WTC11 (cell line): ENCODE measurements at regions not wholly inside any gene's neighbourhood (a gene's known extent, or its start where the extent isn't known, plus 50 kb on each side); places are given as distances from the start of the nearest gene placed in this dataset.

Experiments
- ATAC-seq: fragments of 200-7000 bp; cut with Tn5 transposase; 2 replicates; pipeline ENCODE4 v1.10.0; 2021; ENCODE audit warnings: mild to moderate bottlenecking, moderate library complexity
- CTCF ChIA-PET: fragments of 300-600 bp; sonication (Branson Sonifier 250); formaldehyde crosslinking; loops from one replicate; lab custom pipeline; 2021; ENCODE audit warnings: antibody characterized with exemption; lab: Charles Lee
- POLR2A ChIA-PET: fragments of 350-600 bp; sonication (Branson Sonifier 250); formaldehyde crosslinking; loops from one replicate; lab custom pipeline; 2021; ENCODE audit warnings: antibody characterized with exemption; lab: Charles Lee
- DNase-seq: peaks from one replicate; pipeline ENCODE4 v3.0.0; 2021; ENCODE audit warnings: low spot score
- H3K27ac Mint-ChIP-seq: 2 replicates; pipeline ENCODE4 v1.8.0; 2021; ENCODE audit warnings: mixed read lengths
- H3K27me3 Mint-ChIP-seq: 2 replicates; pipeline ENCODE4 v1.8.0; 2021; ENCODE audit warnings: low read depth, mild to moderate bottlenecking, moderate library complexity, mixed read lengths
- H3K36me3 Mint-ChIP-seq: 2 replicates; pipeline ENCODE4 v1.8.0; 2021; ENCODE audit warnings: mixed read lengths
- H3K4me1 Mint-ChIP-seq: 2 replicates; pipeline ENCODE4 v1.8.0; 2022; ENCODE audit warnings: mixed read lengths
- H3K4me3 Mint-ChIP-seq: 2 replicates; pipeline ENCODE4 v1.8.0; 2021; ENCODE audit warnings: mild to moderate bottlenecking, moderate library complexity, mixed read lengths
- H3K9me3 Mint-ChIP-seq: 2 replicates; pipeline ENCODE4 v1.8.0; 2021; ENCODE audit warnings: mixed read lengths
- AFF4 ChIP-seq: sonication (generic); formaldehyde crosslinking; IDR thresholded peaks from 2 replicates; pipeline ENCODE4 v1.8.1; 2023; ENCODE audit warnings: mild to moderate bottlenecking, missing genetic modification reagents, borderline replicate concordance
- ATF1 ChIP-seq: sonication (generic); formaldehyde crosslinking; IDR thresholded peaks from 2 replicates; pipeline ENCODE4 v1.8.1; 2023; ENCODE audit warnings: mild to moderate bottlenecking, moderate library complexity, missing genetic modification reagents
- ATF2 ChIP-seq: sonication (generic); formaldehyde crosslinking; IDR thresholded peaks from 2 replicates; pipeline ENCODE4 v1.8.1; 2022; ENCODE audit warnings: low read depth, missing genetic modification reagents, borderline replicate concordance
- ATF3 ChIP-seq: sonication (generic); formaldehyde crosslinking; conservative IDR thresholded peaks from 2 replicates; pipeline ENCODE4 v1.8.1; 2022; ENCODE audit warnings: mild to moderate bottlenecking, missing genetic modification reagents
- CBFB ChIP-seq: sonication (generic); formaldehyde crosslinking; IDR thresholded peaks from 2 replicates; pipeline ENCODE4 v1.8.1; 2022; ENCODE audit warnings: mild to moderate bottlenecking, low read depth, missing genetic modification reagents
- ELF4 ChIP-seq: sonication (generic); formaldehyde crosslinking; IDR thresholded peaks from 2 replicates; pipeline ENCODE4 v1.8.1; 2022; ENCODE audit warnings: low read depth, mild to moderate bottlenecking, moderate library complexity, missing genetic modification reagents
- ETV6 ChIP-seq: sonication (generic); formaldehyde crosslinking; IDR thresholded peaks from 2 replicates; pipeline ENCODE4 v1.8.1; 2022; ENCODE audit warnings: mild to moderate bottlenecking, missing genetic modification reagents
- GABPB1 ChIP-seq: sonication (generic); formaldehyde crosslinking; IDR thresholded peaks from 2 replicates; pipeline ENCODE4 v1.8.1; 2023; ENCODE audit warnings: mild to moderate bottlenecking, missing genetic modification reagents
- GRHL2 ChIP-seq: fragments of 250-450 bp; sonication (Bioruptor Pico); IDR thresholded peaks from 2 replicates; pipeline ENCODE4 v1.8.0; 2022; ENCODE audit warnings: mild to moderate bottlenecking, moderate library complexity; ENCODE audit not compliant: insufficient replicate concordance, severe bottlenecking
- GTF2I ChIP-seq: fragments of 250-450 bp; sonication (Bioruptor Pico); conservative IDR thresholded peaks from 2 replicates; pipeline ENCODE4 v1.4.0; 2021; ENCODE audit warnings: mild to moderate bottlenecking
- MYBL2 ChIP-seq: sonication (generic); formaldehyde crosslinking; IDR thresholded peaks from 2 replicates; pipeline ENCODE4 v1.8.1; 2023; ENCODE audit warnings: mild to moderate bottlenecking, moderate library complexity, missing genetic modification reagents
- NFE2L1 ChIP-seq: sonication (generic); formaldehyde crosslinking; IDR thresholded peaks from 2 replicates; pipeline ENCODE4 v1.8.1; 2023; ENCODE audit warnings: missing genetic modification reagents
- NR3C1 ChIP-seq: sonication (generic); formaldehyde crosslinking; conservative IDR thresholded peaks from 2 replicates; pipeline ENCODE4 v1.8.1; 2023; ENCODE audit warnings: low read depth, mild to moderate bottlenecking, missing genetic modification reagents
- OVOL2 ChIP-seq: fragments of 250-450 bp; sonication (Bioruptor Pico); IDR thresholded peaks from 2 replicates; pipeline ENCODE4 v1.9.0; 2021; ENCODE audit warnings: mild to moderate bottlenecking, borderline replicate concordance
- PREB ChIP-seq: sonication (generic); formaldehyde crosslinking; IDR thresholded peaks from 2 replicates; pipeline ENCODE4 v1.8.1; 2022; ENCODE audit warnings: mild to moderate bottlenecking, missing genetic modification reagents, moderate library complexity, borderline replicate concordance
- PRRX2 ChIP-seq: fragments of 250-450 bp; sonication (Bioruptor Pico); IDR thresholded peaks from 2 replicates; pipeline ENCODE4 v1.8.0; 2021; ENCODE audit warnings: mild to moderate bottlenecking
- TEAD1 ChIP-seq: sonication (generic); formaldehyde crosslinking; IDR thresholded peaks from 2 replicates; pipeline ENCODE4 v1.8.0; 2022; ENCODE audit warnings: mild to moderate bottlenecking, missing genetic modification reagents
- ZNF317 ChIP-seq: sonication (generic); formaldehyde crosslinking; IDR thresholded peaks from 2 replicates; pipeline ENCODE4 v1.8.1; 2023; ENCODE audit warnings: low read depth, mild to moderate bottlenecking, moderate library complexity, missing genetic modification reagents, borderline replicate concordance
- TF ChIP-seq, protein P1 (sequence below): sonication (generic); formaldehyde crosslinking; IDR thresholded peaks from 2 replicates; pipeline ENCODE4 v1.8.0; 2022; ENCODE audit warnings: mild to moderate bottlenecking, missing genetic modification reagents
- TF ChIP-seq, protein P2 (sequence below): sonication (generic); formaldehyde crosslinking; conservative IDR thresholded peaks from 2 replicates; pipeline ENCODE4 v1.8.1; 2023; ENCODE audit warnings: mild to moderate bottlenecking, low read depth, missing genetic modification reagents, moderate library complexity

GRCh38 chr9:134271338-134272301 is 54.6 kb upstream of the RXRA start:
- ChIA-PET POLR2A (no interaction called here), CTCF (interaction anchor here (0.7 to 1.3 kb wide), 5 partner anchors 10 to 166 kb away, joined by 3 to 4 read pairs (median 3); no protein-coding TSS in a partner anchor)
- TF ChIP-seq ATF1 (CRISPR knock-in tag) (no peak), ETV6 (CRISPR knock-in tag) (no peak), GABPB1 (CRISPR knock-in tag) (no peak), ATF2 (no peak), ZNF317 (no peak), GRHL2 (CRISPR knock-in tag) (no peak)
- DNase-seq = no peak
- no peak overlapping the region for H3K4me3 Mint-ChIP-seq
- H3K4me1 Mint-ChIP-seq = peaks cover 20% of the 10 kb centered on the region
- no peak overlapping the region for H3K27ac Mint-ChIP-seq
- no peaks in the 10 kb centered on the region for H3K36me3 Mint-ChIP-seq
- no peak for ATAC-seq
- peaks cover 5% of the 10 kb centered on the region for H3K9me3 Mint-ChIP-seq
- no peaks in the 10 kb centered on the region; the same call in 1 of the 2 replicates for H3K27me3 Mint-ChIP-seq

- Mint-ChIP-seq H3K9me3 (peaks cover 5% of the 10 kb centered on the region), H3K27me3 (no peaks in the 10 kb centered on the region; the same call in 1 of the 2 replicates), H3K27ac (no peak overlapping the region), H3K4me1 (peaks cover 20% of the 10 kb centered on the region), H3K4me3 (no peak overlapping the region), H3K36me3 (no peaks in the 10 kb centered on the region)
- TF ChIP-seq TEAD1 (no peak), CBFB (CRISPR knock-in tag) (no peak), ELF4 (CRISPR knock-in tag) (no peak), AFF4 (no peak), NR3C1 (no peak), MYBL2 (no peak), GTF2I (CRISPR knock-in tag) (no peak), ATF3 (no peak), PREB (no peak), PRRX2 (CRISPR knock-in tag) (no peak), NFE2L1 (CRISPR knock-in tag) (no peak), OVOL2 (CRISPR knock-in tag) (no peak)
- TF ChIP-seq, protein P1, sequence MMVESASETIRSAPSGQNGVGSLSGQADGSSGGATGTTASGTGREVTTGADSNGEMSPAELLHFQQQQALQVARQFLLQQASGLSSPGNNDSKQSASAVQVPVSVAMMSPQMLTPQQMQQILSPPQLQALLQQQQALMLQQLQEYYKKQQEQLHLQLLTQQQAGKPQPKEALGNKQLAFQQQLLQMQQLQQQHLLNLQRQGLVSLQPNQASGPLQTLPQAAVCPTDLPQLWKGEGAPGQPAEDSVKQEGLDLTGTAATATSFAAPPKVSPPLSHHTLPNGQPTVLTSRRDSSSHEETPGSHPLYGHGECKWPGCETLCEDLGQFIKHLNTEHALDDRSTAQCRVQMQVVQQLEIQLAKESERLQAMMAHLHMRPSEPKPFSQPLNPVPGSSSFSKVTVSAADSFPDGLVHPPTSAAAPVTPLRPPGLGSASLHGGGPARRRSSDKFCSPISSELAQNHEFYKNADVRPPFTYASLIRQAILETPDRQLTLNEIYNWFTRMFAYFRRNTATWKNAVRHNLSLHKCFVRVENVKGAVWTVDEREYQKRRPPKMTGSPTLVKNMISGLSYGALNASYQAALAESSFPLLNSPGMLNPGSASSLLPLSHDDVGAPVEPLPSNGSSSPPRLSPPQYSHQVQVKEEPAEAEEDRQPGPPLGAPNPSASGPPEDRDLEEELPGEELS (CRISPR knock-in tag) = no peak
- TF ChIP-seq, protein P2, sequence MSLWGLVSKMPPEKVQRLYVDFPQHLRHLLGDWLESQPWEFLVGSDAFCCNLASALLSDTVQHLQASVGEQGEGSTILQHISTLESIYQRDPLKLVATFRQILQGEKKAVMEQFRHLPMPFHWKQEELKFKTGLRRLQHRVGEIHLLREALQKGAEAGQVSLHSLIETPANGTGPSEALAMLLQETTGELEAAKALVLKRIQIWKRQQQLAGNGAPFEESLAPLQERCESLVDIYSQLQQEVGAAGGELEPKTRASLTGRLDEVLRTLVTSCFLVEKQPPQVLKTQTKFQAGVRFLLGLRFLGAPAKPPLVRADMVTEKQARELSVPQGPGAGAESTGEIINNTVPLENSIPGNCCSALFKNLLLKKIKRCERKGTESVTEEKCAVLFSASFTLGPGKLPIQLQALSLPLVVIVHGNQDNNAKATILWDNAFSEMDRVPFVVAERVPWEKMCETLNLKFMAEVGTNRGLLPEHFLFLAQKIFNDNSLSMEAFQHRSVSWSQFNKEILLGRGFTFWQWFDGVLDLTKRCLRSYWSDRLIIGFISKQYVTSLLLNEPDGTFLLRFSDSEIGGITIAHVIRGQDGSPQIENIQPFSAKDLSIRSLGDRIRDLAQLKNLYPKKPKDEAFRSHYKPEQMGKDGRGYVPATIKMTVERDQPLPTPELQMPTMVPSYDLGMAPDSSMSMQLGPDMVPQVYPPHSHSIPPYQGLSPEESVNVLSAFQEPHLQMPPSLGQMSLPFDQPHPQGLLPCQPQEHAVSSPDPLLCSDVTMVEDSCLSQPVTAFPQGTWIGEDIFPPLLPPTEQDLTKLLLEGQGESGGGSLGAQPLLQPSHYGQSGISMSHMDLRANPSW (CRISPR knock-in tag) = no peak
- ATAC-seq (no peak), DNase-seq (no peak)
- CTCF ChIA-PET = interaction anchor here (0.7 to 1.3 kb wide), 6 partner anchors 11 to 166 kb away, joined by 3 to 4 read pairs (median 3); no protein-coding TSS in a partner anchor
- POLR2A ChIA-PET = no interaction called here
Measured at GRCh38 chr9:134272302-134273023, 53.8 kb upstream of the RXRA start.
